ENCODE measurements at regions not wholly inside any gene's neighbourhood (a gene's known extent, or its start where the extent isn't known, plus 50 kb on each side); places are given as distances from the start of the nearest gene placed in this dataset.

GRCh38 chr1:79648126-79648525 lies 641.6 kb upstream of the ADGRL4 start:
- H3K4me2 ChIP-seq (ENCODE audit: low read length), result no peak overlapping the region
- H4K20me1 ChIP-seq (ENCODE audit: insufficient read depth), result no peaks in the 10 kb centered on the region
- no peak overlapping the region for H3K4me3 ChIP-seq (ENCODE audit: low read length)
- no peaks in the 10 kb centered on the region for H3K9me2 ChIP-seq (ENCODE audit: insufficient read depth, low read length)
- H3K79me2 ChIP-seq (replicated peaks; ENCODE audit: insufficient read depth, low read length), result no peaks in the 10 kb centered on the region
- no peak for TF ChIP-seq EP300 (conservative IDR thresholded peaks at IDR 0.05; ENCODE audit: poor library complexity, severe bottlenecking)
- TF ChIP-seq SMC3 (conservative IDR thresholded peaks at IDR 0.05; ENCODE audit: poor library complexity), result no peak
- no peak for TF ChIP-seq RAD21 (conservative IDR thresholded peaks at IDR 0.05)
- no peak for TF ChIP-seq MXI1 (conservative IDR thresholded peaks at IDR 0.05; ENCODE audit: poor library complexity, severe bottlenecking)
- no peak overlapping the region for H2AFZ ChIP-seq (ENCODE audit: low read depth, low read length)
- no peaks in the 10 kb centered on the region for H3K9me3 ChIP-seq (ENCODE audit: low read length)
- no peak overlapping the region for H3K27ac ChIP-seq (ENCODE audit: low read length)
- H3K9ac ChIP-seq (ENCODE audit: low read length), result no peak overlapping the region
- no peaks in the 10 kb centered on the region for H3K27me3 ChIP-seq (ENCODE audit: insufficient read depth, low read depth, low read length)
- H3F3A ChIP-seq (ENCODE audit: insufficient read depth, low read length, poor library complexity, severe bottlenecking), result no peaks in the 10 kb centered on the region
- H3K36me3 ChIP-seq (ENCODE audit: insufficient read depth, low read length), result no peaks in the 10 kb centered on the region

GRCh38 chr1:79646880-79647279 lies 640.4 kb upstream of the ADGRL4 start:
- no peak overlapping the region for H3K9ac ChIP-seq (ENCODE audit: low read length)
- no peak overlapping the region for H2AFZ ChIP-seq (ENCODE audit: low read depth, low read length)
- no peaks in the 10 kb centered on the region for H3K27me3 ChIP-seq (ENCODE audit: insufficient read depth, low read depth, low read length)
- H3K27ac ChIP-seq (ENCODE audit: low read length), result no peak overlapping the region
- H4K20me1 ChIP-seq (ENCODE audit: insufficient read depth), result no peaks in the 10 kb centered on the region
- H3K9me2 ChIP-seq (ENCODE audit: insufficient read depth, low read length), result no peaks in the 10 kb centered on the region
- TF ChIP-seq POLR2AphosphoS5 (IDR thresholded peaks at IDR 0.05) (no peak), TAF1 (IDR thresholded peaks at IDR 0.05; ENCODE audit: low read depth) (no peak), RAD21 (conservative IDR thresholded peaks at IDR 0.05) (no peak), SMC3 (conservative IDR thresholded peaks at IDR 0.05; ENCODE audit: poor library complexity) (no peak), REST (IDR thresholded peaks at IDR 0.05; ENCODE audit: borderline replicate concordance) (no peak), CTCF (IDR thresholded peaks at IDR 0.05; ENCODE audit: poor library complexity, severe bottlenecking) (no peak), MXI1 (conservative IDR thresholded peaks at IDR 0.05; ENCODE audit: poor library complexity, severe bottlenecking) (no peak), EZH2 (IDR thresholded peaks at IDR 0.05; ENCODE audit: borderline replicate concordance, insufficient read depth, low read length, poor library complexity, severe bottlenecking) (no peak), EP300 (conservative IDR thresholded peaks at IDR 0.05; ENCODE audit: poor library complexity, severe bottlenecking) (no peak)
- H3K9me3 ChIP-seq (ENCODE audit: low read length), result no peaks in the 10 kb centered on the region
- no peak overlapping the region for H3K4me2 ChIP-seq (ENCODE audit: low read length)
- no peak overlapping the region for H3K4me3 ChIP-seq (ENCODE audit: low read length)
- H3F3A ChIP-seq (ENCODE audit: insufficient read depth, low read length, poor library complexity, severe bottlenecking), result no peaks in the 10 kb centered on the region
- H3K79me2 ChIP-seq (replicated peaks; ENCODE audit: insufficient read depth, low read length), result no peaks in the 10 kb centered on the region
- no peaks in the 10 kb centered on the region for H3K36me3 ChIP-seq (ENCODE audit: insufficient read depth, low read length)

- Histone ChIP-seq H3F3A (ENCODE audit: insufficient read depth, low read length, poor library complexity, severe bottlenecking) (no peaks in the 10 kb centered on the region), H3K36me3 (ENCODE audit: insufficient read depth, low read length) (no peaks in the 10 kb centered on the region), H3K9ac (ENCODE audit: low read length) (no peak overlapping the region), H3K79me2 (replicated peaks; ENCODE audit: insufficient read depth, low read length) (no peaks in the 10 kb centered on the region), H3K4me2 (ENCODE audit: low read length) (no peak overlapping the region), H3K27ac (ENCODE audit: low read length) (no peak overlapping the region), H3K4me3 (ENCODE audit: low read length) (no peak overlapping the region), H3K9me2 (ENCODE audit: insufficient read depth, low read length) (no peaks in the 10 kb centered on the region), H4K20me1 (ENCODE audit: insufficient read depth) (no peaks in the 10 kb centered on the region), H3K9me3 (ENCODE audit: low read length) (no peaks in the 10 kb centered on the region), H2AFZ (ENCODE audit: low read depth, low read length) (no peak overlapping the region), H3K27me3 (ENCODE audit: insufficient read depth, low read depth, low read length) (no peaks in the 10 kb centered on the region)
- no peak for TF ChIP-seq TAF1 (IDR thresholded peaks at IDR 0.05; ENCODE audit: low read depth)
- TF ChIP-seq MXI1 (conservative IDR thresholded peaks at IDR 0.05; ENCODE audit: poor library complexity, severe bottlenecking), result no peak
- TF ChIP-seq RAD21 (conservative IDR thresholded peaks at IDR 0.05), result no peak
- TF ChIP-seq CTCF (IDR thresholded peaks at IDR 0.05; ENCODE audit: poor library complexity, severe bottlenecking), result no peak
- TF ChIP-seq SMC3 (conservative IDR thresholded peaks at IDR 0.05; ENCODE audit: poor library complexity), result no peak
- no peak for TF ChIP-seq POLR2AphosphoS5 (IDR thresholded peaks at IDR 0.05)
- TF ChIP-seq EP300 (conservative IDR thresholded peaks at IDR 0.05; ENCODE audit: poor library complexity, severe bottlenecking), result no peak
- no peak for TF ChIP-seq REST (IDR thresholded peaks at IDR 0.05; ENCODE audit: borderline replicate concordance)
- TF ChIP-seq EZH2 (IDR thresholded peaks at IDR 0.05; ENCODE audit: borderline replicate concordance, insufficient read depth, low read length, poor library complexity, severe bottlenecking), result no peak
Measured at GRCh38 chr1:79638382-79638781, 631.9 kb upstream of the ADGRL4 start.

All from neural cell (in vitro differentiated cells).